Right atrium auricular region (tissue), 2 donors: ENCODE measurements at regions not wholly inside any gene's neighbourhood (a gene's known extent, or its start where the extent isn't known, plus 50 kb on each side); places are given as distances from the start of the nearest gene placed in this dataset.

Source experiments
- DNase-seq: peaks from one replicate; pipeline ENCODE4 v3.0.0-alpha.2; 2019; ENCODE audit warnings: low spot score
- H3K27ac ChIP-seq, 2 donors: fragments of 200-600 bp; sonication (generic); 1 replicate in 1 of 2; 2 replicates in 1 of 2; pipeline ENCODE4 v1.5.1; 2016 to 2019
- H3K27me3 ChIP-seq, 2 donors: fragments of 200-600 bp; sonication (generic); one replicate each; pipeline versions ENCODE4 v1.5.1 to v1.6.0; 2017 to 2019
- H3K36me3 ChIP-seq: fragments of 200-600 bp; sonication (generic); one replicate; pipeline ENCODE4 v1.5.1; 2016
- H3K4me1 ChIP-seq, 2 donors: fragments of 200-600 bp; sonication (generic); one replicate each; pipeline versions ENCODE4 v1.5.1 to v1.6.0; 2017 to 2019
- H3K4me3 ChIP-seq, 2 donors: fragments of 200-600 bp; sonication (generic); 1 replicate in 1 of 2; 2 replicates in 1 of 2; pipeline ENCODE4 v1.5.1; 2017 to 2019; ENCODE audit warnings: mild to moderate bottlenecking in 1 of 2, moderate library complexity in 1 of 2
- H3K9me3 ChIP-seq, 2 donors: fragments of 200-600 bp; sonication (generic); one replicate each; pipeline ENCODE4 v1.5.1; 2019
- CTCF ChIP-seq, 2 donors: fragments of 200-600 bp; sonication (generic); IDR thresholded peaks; one replicate each; pipeline ENCODE4 v1.5.1; 2019; ENCODE audit warnings: antibody characterized with exemption in 2 of 2

GRCh38 chr4:32858971-32859370 is 2138.8 kb downstream of the PCDH7 start:
- TF ChIP-seq CTCF (IDR thresholded peaks at IDR 0.05) = no peak
- no peak for DNase-seq
- H3K4me3 ChIP-seq = no peak overlapping the region
- H3K9me3 ChIP-seq = no peaks in the 10 kb centered on the region
- no peaks in the 10 kb centered on the region for H3K36me3 ChIP-seq
- H3K4me1 ChIP-seq = no peaks in the 10 kb centered on the region
- H3K27me3 ChIP-seq = no peaks in the 10 kb centered on the region
- no peak overlapping the region for H3K27ac ChIP-seq

- no peak for TF ChIP-seq CTCF (IDR thresholded peaks at IDR 0.05)
- no peak overlapping the region for H3K27ac ChIP-seq
- H3K4me1 ChIP-seq = no peaks in the 10 kb centered on the region
- no peak overlapping the region for H3K4me3 ChIP-seq
- H3K27me3 ChIP-seq = no peaks in the 10 kb centered on the region
- no peak for DNase-seq
- H3K9me3 ChIP-seq = no peaks in the 10 kb centered on the region
- H3K36me3 ChIP-seq = no peaks in the 10 kb centered on the region
These were observed 2144.7 kb downstream of the PCDH7 start for GRCh38 chr4:32864713-32865351.

DNA sequence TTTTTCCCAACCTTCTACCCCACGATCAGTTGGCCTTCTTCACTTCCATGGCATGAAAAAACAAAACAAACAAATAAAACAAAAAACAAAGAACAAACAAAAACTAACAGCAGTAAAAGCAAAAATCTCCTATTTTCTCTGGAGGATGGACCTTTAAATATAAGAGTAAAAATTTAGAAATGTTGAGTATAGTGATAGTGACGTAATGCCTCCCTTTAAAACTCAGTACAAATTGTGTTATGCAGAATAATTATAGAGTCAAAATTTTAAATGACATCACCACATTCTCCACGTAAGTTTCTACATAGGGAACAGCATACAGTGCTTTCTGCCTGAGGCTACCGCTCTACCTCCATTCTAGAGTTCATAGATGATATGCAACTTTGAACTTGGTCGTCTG is 2156.4 kb downstream of the PCDH7 start:
- Histone ChIP-seq H3K9me3 (no peaks in the 10 kb centered on the region), H3K27me3 (no peaks in the 10 kb centered on the region), H3K4me3 (no peak overlapping the region), H3K36me3 (no peaks in the 10 kb centered on the region), H3K4me1 (no peaks in the 10 kb centered on the region), H3K27ac (no peak overlapping the region)
- no peak for DNase-seq
- no peak for TF ChIP-seq CTCF (IDR thresholded peaks at IDR 0.05)

DNA sequence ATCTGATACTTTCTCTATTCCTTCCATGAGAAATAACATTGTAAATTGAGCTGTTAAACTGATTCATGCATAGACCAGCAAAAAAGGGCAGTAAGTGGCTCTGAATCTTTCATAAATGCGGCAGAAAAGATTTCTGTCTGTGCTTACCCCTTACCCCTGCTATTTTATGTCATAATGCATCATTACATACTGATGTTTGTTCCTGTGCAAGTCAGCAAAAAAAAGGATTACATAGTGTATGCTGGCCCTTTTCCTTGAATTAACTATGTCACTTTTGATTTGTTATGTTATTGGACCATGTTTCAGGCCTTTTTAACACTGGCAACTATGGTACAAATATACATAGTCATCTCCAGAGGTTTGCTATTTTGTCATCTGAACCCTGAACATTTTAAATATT is 2159.7 kb downstream of the PCDH7 start:
- no peak for TF ChIP-seq CTCF (IDR thresholded peaks at IDR 0.05)
- no peaks in the 10 kb centered on the region for H3K4me1 ChIP-seq
- no peaks in the 10 kb centered on the region for H3K9me3 ChIP-seq
- no peaks in the 10 kb centered on the region for H3K36me3 ChIP-seq
- no peaks in the 10 kb centered on the region for H3K27me3 ChIP-seq
- no peak for DNase-seq
- H3K4me3 ChIP-seq = no peak overlapping the region
- no peak overlapping the region for H3K27ac ChIP-seq

- Histone ChIP-seq H3K9me3 (no peaks in the 10 kb centered on the region), H3K4me3 (no peak overlapping the region), H3K27me3 (no peaks in the 10 kb centered on the region), H3K4me1 (no peaks in the 10 kb centered on the region), H3K36me3 (no peaks in the 10 kb centered on the region), H3K27ac (no peak overlapping the region)
- DNase-seq = no peak
- TF ChIP-seq CTCF (IDR thresholded peaks at IDR 0.05) = no peak
These were observed 2164.0 kb downstream of the PCDH7 start for GRCh38 chr4:32884198-32884597.

- no peaks in the 10 kb centered on the region for H3K27me3 ChIP-seq
- no peaks in the 10 kb centered on the region for H3K9me3 ChIP-seq
- H3K4me1 ChIP-seq = no peaks in the 10 kb centered on the region
- no peaks in the 10 kb centered on the region for H3K36me3 ChIP-seq
- no peak for TF ChIP-seq CTCF (IDR thresholded peaks at IDR 0.05)
- no peak for DNase-seq
- no peak overlapping the region for H3K4me3 ChIP-seq
- no peak overlapping the region for H3K27ac ChIP-seq
These were observed 2170.2 kb downstream of the PCDH7 start for GRCh38 chr4:32890398-32890797.
